HCT116 (cell line): ENCODE measurements at regions not wholly inside any gene's neighbourhood (a gene's known extent, or its start where the extent isn't known, plus 50 kb on each side); places are given as distances from the start of the nearest gene placed in this dataset.

Experiments used
- ATAC-seq: fragments of 200-7000 bp; cut with Tn5 transposase; 2 replicates; pipeline ENCODE4 v1.9.1; 2020; ENCODE audit warnings: mild to moderate bottlenecking, moderate library complexity
- BruUV-seq: library from RNA; stranded (reverse); fragments of 400-500 nt; replicated peaks from 2 replicates; lab custom pipeline; 2021; lab: Mats Ljungman, UMichigan
- CTCF ChIA-PET: fragments of 300-600 bp; sonication (Branson Sonifier 250); formaldehyde crosslinking; loops from one replicate; lab custom pipeline; 2021; ENCODE audit warnings: antibody characterized with exemption; lab: Charles Lee
- POLR2A ChIA-PET: fragments of 300-600, 350-600 bp; sonication (Branson Sonifier 250); formaldehyde crosslinking; loops from one replicate; lab custom pipeline; 2021; ENCODE audit warnings: antibody characterized with exemption; lab: Charles Lee
- RAD21 ChIA-PET, 2 experiments: fragments of 300-600 bp; sonication (Branson Sonifier 250); formaldehyde crosslinking; loops; one replicate each; lab custom pipeline; 2023; ENCODE audit warnings: low total read pairs in 2 of 2; ENCODE audit not compliant: uncharacterized antibody in 2 of 2, unreplicated experiment in 2 of 2, low non-redundant PET in 1 of 2; lab: Charles Lee
- DNase-seq: peaks from one replicate; pipeline ENCODE4 v3.0.0-alpha.2; 2010; ENCODE audit warnings: low read depth, low spot score
- H2AFZ ChIP-seq: fragments of 200-600 bp; shearing (Covaris generic), sonication (generic); 2 replicates; pipeline ENCODE4 v1.6.1; 2017; ENCODE audit warnings: low read depth, mixed run types, mixed read lengths, antibody characterized with exemption, low read length; ENCODE audit not compliant: poor library complexity, severe bottlenecking
- H3K27ac ChIP-seq: 2 replicates; pipeline ENCODE4 v1.5.1; 2012; ENCODE audit warnings: low read depth, low read length
- H3K27me3 ChIP-seq: fragments of 200-600 bp; sonication (generic); 2 replicates; pipeline ENCODE4 v1.6.1; 2016; ENCODE audit warnings: mixed run types, low read length, mixed read lengths; ENCODE audit not compliant: insufficient read depth
- H3K36me3 ChIP-seq, 2 experiments: fragments of 200-500 bp in 1 of 2; fragments of 200-600 bp in 1 of 2; sonication (Bioruptor generic) in 1 of 2; sonication (generic) in 1 of 2; 2 replicates each; pipeline versions ENCODE4 v1.5.1 to v1.6.1; 2014 to 2016; ENCODE audit warnings: low read length in 2 of 2, inconsistent platforms in 1 of 2, mixed read lengths in 1 of 2, mixed run types in 1 of 2; ENCODE audit not compliant: insufficient read depth in 2 of 2, control insufficient read depth in 1 of 2
- H3K4me1 ChIP-seq, 2 experiments: fragments of 200-600 bp in 1 of 2; sonication (generic) in 1 of 2; 2 replicates each; pipeline versions ENCODE4 v1.5.1 to v1.6.1; 2012 to 2017; ENCODE audit warnings: low read length in 2 of 2, inconsistent platforms in 1 of 2, mild to moderate bottlenecking in 1 of 2, mixed read lengths in 1 of 2, mixed run types in 1 of 2, moderate library complexity in 1 of 2; ENCODE audit not compliant: insufficient read depth in 2 of 2, control insufficient read depth in 1 of 2
- H3K4me2 ChIP-seq: fragments of 200-600 bp; sonication (generic); 2 replicates; pipeline ENCODE4 v1.6.1; 2017; ENCODE audit warnings: mixed run types, low read length, mixed read lengths
- H3K4me3 ChIP-seq, 2 experiments: fragments of 200-600 bp in 1 of 2; sonication (generic) in 1 of 2; replicated peaks in 1 of 2; 2 replicates each; pipeline ENCODE4 v1.5.1; 2011 to 2016; ENCODE audit warnings: low read length in 2 of 2, control low read depth in 1 of 2, low read depth in 1 of 2, mild to moderate bottlenecking in 1 of 2, mixed read lengths in 1 of 2, mixed run types in 1 of 2
- H3K79me2 ChIP-seq: fragments of 200-600 bp; sonication (generic); 2 replicates; pipeline ENCODE4 v1.6.1; 2017; ENCODE audit warnings: mild to moderate bottlenecking, mixed run types, low read length, moderate library complexity, mixed read lengths; ENCODE audit not compliant: insufficient read depth
- H3K9ac ChIP-seq: fragments of 200-600 bp; sonication (generic); 2 replicates; pipeline ENCODE4 v1.6.1; 2016; ENCODE audit warnings: low read length, mixed read lengths
- H3K9me2 ChIP-seq: fragments of 200-600 bp; sonication (generic), shearing (Covaris generic); 2 replicates; pipeline ENCODE4 v1.6.1; 2017; ENCODE audit warnings: mixed run types, mild to moderate bottlenecking, moderate library complexity; ENCODE audit not compliant: insufficient read depth
- H3K9me3 ChIP-seq, 2 experiments: fragments of 200-500 bp in 1 of 2; fragments of 200-600 bp in 1 of 2; sonication (Bioruptor generic) in 1 of 2; sonication (generic) in 1 of 2; 2 replicates each; pipeline ENCODE4 v1.6.1; 2014 to 2017; ENCODE audit warnings: low read length in 2 of 2, mixed read lengths in 2 of 2, inconsistent platforms in 1 of 2, low read depth in 1 of 2, mild to moderate bottlenecking in 1 of 2, mixed run types in 1 of 2, moderate library complexity in 1 of 2; ENCODE audit not compliant: control insufficient read depth in 1 of 2, insufficient read depth in 1 of 2
- H4K20me1 ChIP-seq: fragments of 200-600 bp; sonication (generic), shearing (Covaris generic); 2 replicates; pipeline ENCODE4 v1.6.1; 2017; ENCODE audit warnings: mixed run types, mild to moderate bottlenecking, moderate library complexity; ENCODE audit not compliant: insufficient read depth
- CBX3 ChIP-seq: IDR thresholded peaks from 2 replicates; pipeline ENCODE4 v1.6.1; 2012; ENCODE audit warnings: low read depth
- CTCF ChIP-seq, 3 experiments: fragments of 200-600 bp in 1 of 3; sonication (generic) in 1 of 3; IDR thresholded peaks in 2 of 3; conservative IDR thresholded peaks in 1 of 3; 2 replicates each; pipeline ENCODE4 v1.5.1; 2012 to 2017; ENCODE audit warnings: low read depth in 2 of 3, low read length in 2 of 3, antibody characterized with exemption in 1 of 3, borderline replicate concordance in 1 of 3, control low read depth in 1 of 3, mild to moderate bottlenecking in 1 of 3, mixed read lengths in 1 of 3, mixed run types in 1 of 3, moderate library complexity in 1 of 3; ENCODE audit not compliant: insufficient read depth in 1 of 3
- EGR1 ChIP-seq: IDR thresholded peaks from 2 replicates; pipeline ENCODE4 v1.6.1; 2012; ENCODE audit warnings: low read depth
- ELF1 ChIP-seq: IDR thresholded peaks from 2 replicates; pipeline ENCODE4 v1.6.1; 2012; ENCODE audit warnings: low read depth, borderline replicate concordance
- EZH2phosphoT487 ChIP-seq: fragments of 200-600 bp; IDR thresholded peaks from 2 replicates; pipeline ENCODE4 v1.6.1; 2018; ENCODE audit warnings: antibody characterized with exemption, borderline replicate concordance
- FOSL1 ChIP-seq: IDR thresholded peaks from 2 replicates; pipeline ENCODE4 v1.6.1; 2012; ENCODE audit warnings: low read depth
- MAX ChIP-seq: IDR thresholded peaks from 2 replicates; pipeline ENCODE4 v1.6.1; 2012
- RAD21 ChIP-seq: IDR thresholded peaks from 2 replicates; pipeline ENCODE4 v1.6.1; 2012; ENCODE audit warnings: low read depth, mild to moderate bottlenecking
- REST ChIP-seq: IDR thresholded peaks from 2 replicates; pipeline ENCODE4 v1.6.1; 2012; ENCODE audit warnings: low read depth
- SP1 ChIP-seq: IDR thresholded peaks from 2 replicates; pipeline ENCODE4 v1.6.1; 2012; ENCODE audit warnings: low read depth
- SRF ChIP-seq: IDR thresholded peaks from 2 replicates; pipeline ENCODE4 v1.6.1; 2012; ENCODE audit warnings: low read depth
- TCF7L2 ChIP-seq: IDR thresholded peaks from 2 replicates; pipeline ENCODE4 v1.7.0; 2011; ENCODE audit warnings: borderline replicate concordance, inconsistent platforms; ENCODE audit not compliant: insufficient read depth, insufficient read length; ENCODE audit errors: extremely low read depth
- ZNF274 ChIP-seq: fragments of 200-500 bp; sonication (Bioruptor generic); IDR thresholded peaks from 2 replicates; pipeline ENCODE4 v1.6.1; 2014; ENCODE audit warnings: mild to moderate bottlenecking, low read depth, low read length, inconsistent platforms
- intact Hi-C: fragments of 100-400 bp; cut with micrococcal nuclease; formaldehyde crosslinking; loops from 2 replicates; pipeline ENCODE4 v1.10.0; 2022

- Histone ChIP-seq H3K79me2 (no peaks in the 10 kb centered on the region), H3K9ac (no peak overlapping the region), H3K27me3 (no peaks in the 10 kb centered on the region), H3K9me3 (peaks cover 3 to 16% of the 10 kb centered on the region in 2 experiments; a peak in 2 of 4 replicates), H3K4me3 (no peak overlapping the region), H2AFZ (no peak overlapping the region), H3K36me3 (no peaks in the 10 kb centered on the region), H3K4me1 (no peaks in the 10 kb centered on the region), H3K27ac (no peak overlapping the region), H3K4me2 (no peak overlapping the region), H3K9me2 (no peaks in the 10 kb centered on the region), H4K20me1 (no peaks in the 10 kb centered on the region)
- DNase-seq (no peak), ATAC-seq (no peak)
- intact Hi-C loops: no loop called here
- TF ChIP-seq ELF1 (no peak), RAD21 (no peak), REST (no peak), CBX3 (no peak), EGR1 (no peak), EZH2phosphoT487 (no peak), SP1 (no peak), FOSL1 (no peak), CTCF (IDR thresholded peaks at IDR 0.05 in 2 of 3, conservative IDR thresholded peaks at IDR 0.05 in 1 of 3; ENCODE audit: borderline replicate concordance in 1 of 3, insufficient read depth in 1 of 3, low read depth in 2 of 3, low read length in 2 of 3) (no peak), MAX (no peak), TCF7L2 (no peak), SRF (no peak), ZNF274 (no peak)
- CTCF ChIA-PET: no interaction called here
- BruUV-seq: no TSS peak
- RAD21 ChIA-PET: no interaction called here
- POLR2A ChIA-PET: no interaction called here
Measured at GRCh38 chr16:64352246-64352645, 769.6 kb downstream of the CDH11 start.
